VCaP (cell line): ENCODE measurements at regions not wholly inside any gene's neighbourhood (a gene's known extent, or its start where the extent isn't known, plus 50 kb on each side); places are given as distances from the start of the nearest gene placed in this dataset.

ENCODE experiments used
- H3K27ac ChIP-seq: fragments of 450-650 bp; 2 replicates; pipeline ENCODE4 v1.5.1; 2017
- CTCF ChIP-seq: fragments of 450-650 bp; conservative IDR thresholded peaks from 2 replicates; pipeline ENCODE4 v1.5.1; 2017; ENCODE audit warnings: mild to moderate bottlenecking, moderate library complexity

- no peak overlapping the region for H3K27ac ChIP-seq
- no peak for TF ChIP-seq CTCF
These were observed 386.8 kb upstream of the PLSCR5 start for GRCh38 chr3:146991907-146992306.

GRCh38 chr3:146975476-146975875 lies 370.3 kb upstream of the PLSCR5 start:
- no peak overlapping the region for H3K27ac ChIP-seq
- TF ChIP-seq CTCF, result no peak

GRCh38 chr3:146975032-146975431 lies 369.9 kb upstream of the PLSCR5 start:
- no peak for TF ChIP-seq CTCF
- H3K27ac ChIP-seq, result no peak overlapping the region

- TF ChIP-seq CTCF, result no peak
- no peak overlapping the region for H3K27ac ChIP-seq
These were observed 368.9 kb upstream of the PLSCR5 start for GRCh38 chr3:146974001-146974400.

- no peak overlapping the region for H3K27ac ChIP-seq
- no peak for TF ChIP-seq CTCF
These were observed 367.6 kb upstream of the PLSCR5 start for GRCh38 chr3:146972726-146973125.

- no peak overlapping the region for H3K27ac ChIP-seq
- no peak for TF ChIP-seq CTCF
These were observed 365.1 kb upstream of the PLSCR5 start for GRCh38 chr3:146970236-146970635.

- no peak for TF ChIP-seq CTCF
- no peak overlapping the region for H3K27ac ChIP-seq
These were observed 364.2 kb upstream of the PLSCR5 start for GRCh38 chr3:146969356-146969755.

- TF ChIP-seq CTCF, result no peak
- H3K27ac ChIP-seq, result no peak overlapping the region
These were observed 363.1 kb upstream of the PLSCR5 start for GRCh38 chr3:146968204-146968651.
